Endodermal cell (in vitro differentiated cells): ENCODE measurements at regions not wholly inside any gene's neighbourhood (a gene's known extent, or its start where the extent isn't known, plus 50 kb on each side); places are given as distances from the start of the nearest gene placed in this dataset.

ENCODE experiments used
- DNase-seq: peaks from one replicate; pipeline ENCODE4 v3.0.0-alpha.2; 2017
- H3K27ac ChIP-seq: 2 replicates; pipeline ENCODE4 v1.5.1; 2013; ENCODE audit warnings: mild to moderate bottlenecking, low read depth, low read length, moderate library complexity
- H3K27me3 ChIP-seq: 2 replicates; pipeline ENCODE4 v1.6.1; 2013; ENCODE audit warnings: mild to moderate bottlenecking, low read length, moderate library complexity; ENCODE audit not compliant: insufficient read depth, control insufficient read depth, poor library complexity, severe bottlenecking
- H3K36me3 ChIP-seq: 2 replicates; pipeline ENCODE4 v1.7.0; 2013; ENCODE audit warnings: mild to moderate bottlenecking, low read length, moderate library complexity; ENCODE audit not compliant: control insufficient read depth, insufficient read depth
- H3K4me1 ChIP-seq: one replicate; pipeline ENCODE4 v1.7.0; 2013; ENCODE audit warnings: low read length; ENCODE audit not compliant: control insufficient read depth, insufficient read depth
- H3K4me3 ChIP-seq: 2 replicates; pipeline ENCODE4 v1.5.1; 2013; ENCODE audit warnings: mild to moderate bottlenecking, low read length, moderate library complexity
- H3K9ac ChIP-seq: 2 replicates; pipeline ENCODE4 v1.6.1; 2013; ENCODE audit warnings: mild to moderate bottlenecking, low read length, moderate library complexity; ENCODE audit not compliant: poor library complexity, severe bottlenecking; ENCODE audit errors: extremely low read depth
- H3K9me3 ChIP-seq: 2 replicates; pipeline ENCODE4 v1.6.1; 2013; ENCODE audit warnings: mild to moderate bottlenecking, low read length, moderate library complexity; ENCODE audit not compliant: control insufficient read depth
- H3K27ac Mint-ChIP-seq: 2 replicates; pipeline ENCODE4 v1.8.0; 2020; ENCODE audit warnings: mixed read lengths
- H3K27me3 Mint-ChIP-seq: 2 replicates; pipeline ENCODE4 v1.8.0; 2021; ENCODE audit warnings: mild to moderate bottlenecking, mixed read lengths; ENCODE audit not compliant: insufficient read depth
- H3K36me3 Mint-ChIP-seq: 2 replicates; pipeline ENCODE4 v1.8.0; 2020; ENCODE audit warnings: low read depth, mixed read lengths
- H3K4me1 Mint-ChIP-seq: 2 replicates; pipeline ENCODE4 v1.8.0; 2020; ENCODE audit warnings: mixed read lengths
- H3K4me3 Mint-ChIP-seq: 2 replicates; pipeline ENCODE4 v1.8.0; 2020; ENCODE audit warnings: mild to moderate bottlenecking, moderate library complexity, mixed read lengths
- H3K9me3 Mint-ChIP-seq: 2 replicates; pipeline ENCODE4 v1.8.0; 2020; ENCODE audit warnings: mild to moderate bottlenecking, mixed read lengths
- WGBS, 2 experiments: methylation state at CpG; one replicate each; pipeline versions ENCODE4 v1.1.5 to v1.1.7; 2013; ENCODE audit warnings: missing lambda C conversion rate in 2 of 2, mixed read lengths in 1 of 2; ENCODE audit not compliant: insufficient coverage in 1 of 2, insufficient read length in 1 of 2; 5-methylcytosine and 5-hydroxymethylcytosine counted together
- TF ChIP-seq, protein P1 (sequence below): fragments of 200-600 bp; sonication (generic); conservative IDR thresholded peaks from 2 replicates; pipeline ENCODE4 v1.5.0; 2021; ENCODE audit warnings: antibody characterized with exemption, mild to moderate bottlenecking

DNA sequence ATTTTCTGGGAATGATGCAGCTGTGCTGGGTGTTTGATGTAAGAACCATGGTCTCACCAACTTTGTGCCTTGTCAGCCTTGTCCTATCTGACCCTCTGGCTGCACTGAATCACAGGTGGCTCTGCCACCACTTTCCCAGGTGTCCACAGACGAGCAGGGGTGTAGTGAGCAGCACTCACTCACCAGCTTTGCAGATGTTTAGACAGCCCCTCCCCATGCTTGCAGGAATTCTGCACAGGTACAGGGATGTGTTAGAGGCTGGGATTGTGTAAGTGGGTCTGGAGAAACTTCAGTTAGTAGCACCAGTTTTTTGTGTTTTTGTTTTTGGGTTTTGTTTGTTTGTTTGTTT is 88.2 kb upstream of the NAA20 start:
- no peaks in the 10 kb centered on the region for H3K4me1 ChIP-seq
- Mint-ChIP-seq H3K4me1 (peaks cover 3% of the 10 kb centered on the region), H3K4me3 (no peak overlapping the region), H3K36me3 (no peaks in the 10 kb centered on the region), H3K9me3 (no peaks in the 10 kb centered on the region), H3K27me3 (no peaks in the 10 kb centered on the region), H3K27ac (no peak overlapping the region)
- TF ChIP-seq, protein P1, sequence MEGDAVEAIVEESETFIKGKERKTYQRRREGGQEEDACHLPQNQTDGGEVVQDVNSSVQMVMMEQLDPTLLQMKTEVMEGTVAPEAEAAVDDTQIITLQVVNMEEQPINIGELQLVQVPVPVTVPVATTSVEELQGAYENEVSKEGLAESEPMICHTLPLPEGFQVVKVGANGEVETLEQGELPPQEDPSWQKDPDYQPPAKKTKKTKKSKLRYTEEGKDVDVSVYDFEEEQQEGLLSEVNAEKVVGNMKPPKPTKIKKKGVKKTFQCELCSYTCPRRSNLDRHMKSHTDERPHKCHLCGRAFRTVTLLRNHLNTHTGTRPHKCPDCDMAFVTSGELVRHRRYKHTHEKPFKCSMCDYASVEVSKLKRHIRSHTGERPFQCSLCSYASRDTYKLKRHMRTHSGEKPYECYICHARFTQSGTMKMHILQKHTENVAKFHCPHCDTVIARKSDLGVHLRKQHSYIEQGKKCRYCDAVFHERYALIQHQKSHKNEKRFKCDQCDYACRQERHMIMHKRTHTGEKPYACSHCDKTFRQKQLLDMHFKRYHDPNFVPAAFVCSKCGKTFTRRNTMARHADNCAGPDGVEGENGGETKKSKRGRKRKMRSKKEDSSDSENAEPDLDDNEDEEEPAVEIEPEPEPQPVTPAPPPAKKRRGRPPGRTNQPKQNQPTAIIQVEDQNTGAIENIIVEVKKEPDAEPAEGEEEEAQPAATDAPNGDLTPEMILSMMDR = no peak
- H3K27ac ChIP-seq = no peak overlapping the region
- DNase-seq = no peak
- no peaks in the 10 kb centered on the region for H3K9me3 ChIP-seq
- WGBS, 2 experiments = 80 to 100% methylated on average over 1 of the region's 1 CpG
- H3K4me3 ChIP-seq = no peak overlapping the region
- H3K36me3 ChIP-seq = no peaks in the 10 kb centered on the region
- H3K9ac ChIP-seq = no peak overlapping the region
- H3K27me3 ChIP-seq = no peaks in the 10 kb centered on the region

DNA sequence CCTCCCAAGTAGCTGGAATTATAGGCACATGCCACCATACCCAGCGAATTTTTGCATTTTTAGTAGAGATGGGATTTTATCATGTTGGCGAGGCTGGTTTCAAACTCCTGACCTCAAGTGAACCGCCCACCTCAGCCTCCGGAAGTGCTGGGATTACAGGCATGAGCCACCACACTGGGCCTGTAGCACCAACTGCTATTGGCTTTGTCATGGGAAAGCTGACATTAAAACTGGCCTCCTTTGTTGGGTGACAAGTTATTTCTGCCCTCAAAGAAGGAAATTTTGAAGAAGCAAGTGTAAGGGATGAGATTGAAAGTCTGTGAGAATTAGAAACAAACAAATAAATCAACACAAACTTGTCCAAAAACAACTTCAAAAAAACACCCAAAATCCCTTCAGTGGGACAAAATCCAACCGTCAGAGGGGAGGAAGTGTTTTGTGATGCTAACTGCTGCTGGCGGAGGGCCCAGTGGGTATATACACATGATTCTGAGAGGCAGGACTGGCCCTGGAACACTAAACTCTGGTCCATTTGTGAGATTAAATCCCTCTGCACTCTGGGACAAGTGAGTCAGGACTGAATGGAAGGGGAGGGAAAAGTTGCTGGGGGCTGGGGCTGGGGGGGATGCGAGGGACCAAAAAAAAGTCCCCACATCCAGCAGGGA is 87.5 kb upstream of the NAA20 start:
- Histone ChIP-seq H3K27ac (no peak overlapping the region), H3K4me3 (no peak overlapping the region), H3K4me1 (no peaks in the 10 kb centered on the region), H3K36me3 (no peaks in the 10 kb centered on the region), H3K9me3 (no peaks in the 10 kb centered on the region), H3K27me3 (no peaks in the 10 kb centered on the region), H3K9ac (no peak overlapping the region)
- Mint-ChIP-seq H3K4me3 (no peak overlapping the region), H3K27ac (no peak overlapping the region), H3K9me3 (no peaks in the 10 kb centered on the region), H3K36me3 (no peaks in the 10 kb centered on the region), H3K27me3 (no peaks in the 10 kb centered on the region), H3K4me1 (peaks cover 3% of the 10 kb centered on the region)
- TF ChIP-seq, protein P1 = no peak
- WGBS, 2 experiments = 87 to 88% methylated on average over 4 to 7 of the region's 7 CpGs
- DNase-seq = no peak

DNA sequence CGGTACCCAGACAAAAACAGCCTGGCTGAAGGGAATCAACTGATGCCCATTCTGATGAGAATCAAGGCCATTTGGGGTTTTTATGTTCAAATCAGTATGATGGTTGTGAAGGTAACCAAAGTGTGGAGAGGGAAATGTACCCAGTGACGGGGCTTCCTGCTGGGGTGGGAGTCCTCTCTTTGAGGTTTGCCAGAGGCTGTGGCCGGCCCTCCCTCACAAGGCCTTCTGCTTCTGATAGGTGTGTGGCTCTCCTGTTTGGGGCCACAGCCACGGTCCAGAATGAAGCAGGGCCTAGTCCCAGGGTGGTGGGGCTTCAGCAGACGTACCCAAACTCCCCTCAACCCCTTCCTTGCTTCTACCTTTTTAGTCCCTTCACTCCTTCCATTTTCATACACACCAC is 86.7 kb upstream of the NAA20 start:
- Mint-ChIP-seq H3K27ac (no peak overlapping the region), H3K36me3 (no peaks in the 10 kb centered on the region)

More for the DNA sequence above, 86.7 kb upstream of the NAA20 start:
- H3K27me3 Mint-ChIP-seq = no peaks in the 10 kb centered on the region
- no peaks in the 10 kb centered on the region for H3K27me3 ChIP-seq
- no peak overlapping the region for H3K4me3 ChIP-seq
- H3K36me3 ChIP-seq = no peaks in the 10 kb centered on the region
- H3K9me3 Mint-ChIP-seq = no peaks in the 10 kb centered on the region
- H3K9ac ChIP-seq = no peak overlapping the region
- TF ChIP-seq, protein P1 = no peak
- H3K9me3 ChIP-seq = no peaks in the 10 kb centered on the region
- no peak for DNase-seq
- WGBS, 2 experiments = 90% methylated on average over 3 to 5 of the region's 5 CpGs
- H3K27ac ChIP-seq = no peak overlapping the region
- no peak overlapping the region for H3K4me3 Mint-ChIP-seq
- H3K4me1 ChIP-seq = no peaks in the 10 kb centered on the region
- H3K4me1 Mint-ChIP-seq = peaks cover 3% of the 10 kb centered on the region
